HL-60 (cell line): ENCODE measurements at regions not wholly inside any gene's neighbourhood (a gene's known extent, or its start where the extent isn't known, plus 50 kb on each side); places are given as distances from the start of the nearest gene placed in this dataset.
"Not testable (repeated sequence)": the region's sequence is repeated elsewhere in the genome, so short reads cannot be mapped to it uniquely, and the experiment has no call there.

Experiments
- DNase-seq, 2 experiments: peaks; one replicate each; pipeline ENCODE4 v3.0.0-alpha.2; 2010 to 2020; ENCODE audit warnings: low read depth in 1 of 2, low spot score in 1 of 2
- H3K27ac ChIP-seq: fragments of 250-450 bp; sonication (Bioruptor Pico); replicated peaks from 2 replicates; pipeline ENCODE4 v1.5.1; 2020; ENCODE audit warnings: mild to moderate bottlenecking, moderate library complexity
- H3K27me3 ChIP-seq: fragments of 250-450 bp; sonication (Bioruptor Pico); 2 replicates; pipeline ENCODE4 v1.5.1; 2021; ENCODE audit warnings: mild to moderate bottlenecking, moderate library complexity; ENCODE audit not compliant: insufficient read depth, poor library complexity, severe bottlenecking
- H3K4me3 ChIP-seq: replicated peaks from 2 replicates; pipeline ENCODE4 v1.5.1; 2011; ENCODE audit warnings: mild to moderate bottlenecking, control low read depth, low read length; ENCODE audit not compliant: insufficient read depth
- CTCF ChIP-seq: IDR thresholded peaks from one replicate; pipeline ENCODE4 v1.5.1; 2011; ENCODE audit warnings: low read length, control low read depth, inconsistent platforms; ENCODE audit not compliant: insufficient read depth
- GABPA ChIP-seq: IDR thresholded peaks from 2 replicates; pipeline ENCODE4 v1.6.1; 2012; ENCODE audit warnings: low read depth
- POLR2AphosphoS5 ChIP-seq: IDR thresholded peaks from 2 replicates; pipeline ENCODE4 v1.6.1; 2012; ENCODE audit warnings: low read depth
- REST ChIP-seq: IDR thresholded peaks from 2 replicates; pipeline ENCODE4 v1.6.1; 2012; ENCODE audit warnings: low read depth; ENCODE audit not compliant: insufficient replicate concordance
- SPI1 ChIP-seq: IDR thresholded peaks from 2 replicates; pipeline ENCODE4 v1.6.1; 2012; ENCODE audit warnings: low read depth, mild to moderate bottlenecking, borderline replicate concordance

- no peak for DNase-seq
- no peak for TF ChIP-seq GABPA
- TF ChIP-seq POLR2AphosphoS5: no peak
- TF ChIP-seq REST: no peak
- Histone ChIP-seq H3K4me3 (no peak overlapping the region), H3K27ac (no peak overlapping the region), H3K27me3 (no peaks in the 10 kb centered on the region)
These were observed 368.5 kb downstream of the RPS6KC1 start for GRCh38 chr1:213419401-213420030.

GRCh38 chr1:213421178-213421577, 370.1 kb downstream of the RPS6KC1 start:
- not testable (repeated sequence) for H3K27ac ChIP-seq, H3K27me3 ChIP-seq, H3K4me3 ChIP-seq, DNase-seq

GRCh38 chr1:213423041-213423440, 372.0 kb downstream of the RPS6KC1 start:
- TF ChIP-seq POLR2AphosphoS5 (no peak), REST (no peak), CTCF (no peak), SPI1 (no peak), GABPA (no peak)
- H3K4me3 ChIP-seq: no peak overlapping the region
- H3K27me3 ChIP-seq: no peaks in the 10 kb centered on the region
- DNase-seq: no peak
- no peak overlapping the region for H3K27ac ChIP-seq

GRCh38 chr1:213423605-213424004, 372.6 kb downstream of the RPS6KC1 start:
- DNase-seq: no peak
- no peak overlapping the region for H3K27ac ChIP-seq
- no peaks in the 10 kb centered on the region for H3K27me3 ChIP-seq
- no peak overlapping the region for H3K4me3 ChIP-seq
- TF ChIP-seq CTCF: no peak
- TF ChIP-seq SPI1: no peak
- TF ChIP-seq GABPA: no peak
- TF ChIP-seq REST: no peak
- TF ChIP-seq POLR2AphosphoS5: no peak
